IMR-90 (cell line): ENCODE measurements at regions not wholly inside any gene's neighbourhood (a gene's known extent, or its start where the extent isn't known, plus 50 kb on each side); places are given as distances from the start of the nearest gene placed in this dataset.

Experiments used
- ATAC-seq: fragments of 200-7000 bp; cut with Tn5 transposase; 2 replicates; pipeline ENCODE4 v1.9.1; 2020; ENCODE audit warnings: low read depth, mild to moderate bottlenecking, moderate library complexity
- BruUV-seq: library from RNA; stranded (reverse); fragments of 400-500 nt; replicated peaks from 2 replicates; lab custom pipeline; 2021; lab: Mats Ljungman, UMichigan
- CTCF ChIA-PET: fragments of 300-600 bp; formaldehyde crosslinking; extraction: SDS; loops from one replicate; lab custom pipeline; 2021; ENCODE audit warnings: antibody characterized with exemption; lab: Yijun Ruan, JAX
- POLR2A ChIA-PET: fragments of 300-600 bp; sonication (Branson Sonifier 250); formaldehyde crosslinking; loops from one replicate; lab custom pipeline; 2022; ENCODE audit warnings: antibody characterized with exemption; ENCODE audit not compliant: unreplicated experiment; lab: Charles Lee
- DNase-seq: peaks from one replicate; pipeline ENCODE4 v3.0.0; 2013
- H2AFZ ChIP-seq: replicated peaks from 2 replicates; pipeline ENCODE3; 2013; ENCODE audit warnings: low read length, mild to moderate bottlenecking; ENCODE audit not compliant: poor library complexity
- H2AK5ac ChIP-seq: 2 replicates; pipeline ENCODE4 v1.6.1; 2013; ENCODE audit warnings: low read depth, low read length, inconsistent platforms
- H2AK9ac ChIP-seq: replicated peaks from 2 replicates; pipeline ENCODE3; 2013; ENCODE audit warnings: mild to moderate bottlenecking, low read depth, low read length, moderate library complexity; ENCODE audit not compliant: poor library complexity
- H2BK120ac ChIP-seq: 2 replicates; pipeline ENCODE4 v1.6.1; 2013; ENCODE audit warnings: low read depth, low read length, inconsistent platforms
- H2BK15ac ChIP-seq: 3 replicates; pipeline ENCODE4 v1.6.1; 2013; ENCODE audit warnings: low read depth, low read length, inconsistent platforms
- H2BK20ac ChIP-seq: 2 replicates; pipeline ENCODE4 v1.6.1; 2013; ENCODE audit warnings: low read depth, mild to moderate bottlenecking, inconsistent platforms, low read length, moderate library complexity
- H2BK5ac ChIP-seq: 2 replicates; pipeline ENCODE4 v1.6.1; 2013; ENCODE audit warnings: mild to moderate bottlenecking, low read depth, low read length, inconsistent platforms; ENCODE audit not compliant: poor library complexity, severe bottlenecking
- H3K14ac ChIP-seq: replicated peaks from 2 replicates; pipeline ENCODE4 v1.6.1; 2013; ENCODE audit warnings: low read depth, low read length, inconsistent platforms
- H3K18ac ChIP-seq: 2 replicates; pipeline ENCODE4 v1.6.1; 2013; ENCODE audit warnings: low read depth, low read length, control low read depth
- H3K23ac ChIP-seq: 2 replicates; pipeline ENCODE4 v1.6.1; 2013; ENCODE audit warnings: low read depth, low read length, inconsistent platforms
- H3K27ac ChIP-seq: 2 replicates; pipeline ENCODE4 v1.5.1; 2013; ENCODE audit warnings: mild to moderate bottlenecking, control low read depth, low read length; ENCODE audit not compliant: insufficient read depth
- H3K27me3 ChIP-seq: 2 replicates; pipeline ENCODE4 v1.6.1; 2013; ENCODE audit warnings: low read length; ENCODE audit not compliant: control insufficient read depth, insufficient read depth
- H3K36me3 ChIP-seq: 2 replicates; pipeline ENCODE4 v1.6.1; 2013; ENCODE audit warnings: low read length, mixed read lengths; ENCODE audit not compliant: control insufficient read depth, insufficient read depth
- H3K4ac ChIP-seq: 2 replicates; pipeline ENCODE4 v1.6.1; 2013; ENCODE audit warnings: low read depth, low read length, inconsistent platforms
- H3K4me1 ChIP-seq: 2 replicates; pipeline ENCODE4 v1.6.1; 2013; ENCODE audit warnings: low read length, mixed read lengths; ENCODE audit not compliant: control insufficient read depth, insufficient read depth
- H3K4me2 ChIP-seq: 2 replicates; pipeline ENCODE4 v1.6.1; 2013; ENCODE audit warnings: low read depth, mild to moderate bottlenecking, control low read depth, low read length, moderate library complexity
- H3K4me3 ChIP-seq: 2 replicates; pipeline ENCODE4 v1.5.1; 2013; ENCODE audit warnings: low read depth, mild to moderate bottlenecking, control low read depth, low read length, moderate library complexity; ENCODE audit not compliant: insufficient read depth
- H3K56ac ChIP-seq: 2 replicates; pipeline ENCODE4 v1.6.1; 2013; ENCODE audit warnings: low read length, inconsistent platforms; ENCODE audit not compliant: insufficient read depth; ENCODE audit errors: extremely low read depth
- H3K79me1 ChIP-seq, 2 experiments: 2 replicates each; pipeline ENCODE4 v1.6.1; 2013; ENCODE audit warnings: low read length in 2 of 2, inconsistent platforms in 1 of 2, low read depth in 1 of 2
- H3K9ac ChIP-seq: 2 replicates; pipeline ENCODE4 v1.6.1; 2013; ENCODE audit warnings: low read depth, low read length, control low read depth
- H3K9me1 ChIP-seq: 2 replicates; pipeline ENCODE4 v1.6.1; 2013; ENCODE audit warnings: low read length, inconsistent platforms; ENCODE audit not compliant: insufficient read depth
- H3K9me3 ChIP-seq: 2 replicates; pipeline ENCODE4 v1.6.1; 2013; ENCODE audit warnings: low read length; ENCODE audit not compliant: control insufficient read depth, insufficient read depth
- H4K20me1 ChIP-seq: 2 replicates; pipeline ENCODE4 v1.6.1; 2013; ENCODE audit warnings: low read length, inconsistent platforms; ENCODE audit not compliant: insufficient read depth
- H4K5ac ChIP-seq: 2 replicates; pipeline ENCODE4 v1.6.1; 2013; ENCODE audit warnings: mild to moderate bottlenecking, low read depth, low read length, control low read depth
- H4K8ac ChIP-seq, 2 experiments: 2 replicates each; pipeline ENCODE4 v1.6.1; 2013; ENCODE audit warnings: low read depth in 2 of 2, low read length in 2 of 2, control low read depth in 1 of 2, inconsistent platforms in 1 of 2
- H4K91ac ChIP-seq: 2 replicates; pipeline ENCODE4 v1.6.1; 2013; ENCODE audit warnings: low read depth, low read length, inconsistent platforms; ENCODE audit not compliant: insufficient read depth
- BHLHE40 ChIP-seq: fragments of 150-350 bp; IDR thresholded peaks from 2 replicates; pipeline ENCODE4 v1.6.1; 2016; ENCODE audit warnings: mild to moderate bottlenecking, low read depth, low read length
- CEBPB ChIP-seq: IDR thresholded peaks from 2 replicates; pipeline ENCODE4 v1.6.1; 2012; ENCODE audit warnings: low read depth, low read length, improper control_type of control experiment
- CHD1 ChIP-seq: IDR thresholded peaks from 2 replicates; pipeline ENCODE4 v1.6.1; 2012; ENCODE audit warnings: low read depth, low read length, improper control_type of control experiment
- CTCF ChIP-seq: conservative IDR thresholded peaks from 2 replicates; pipeline ENCODE4 v1.5.1; 2012; ENCODE audit warnings: mild to moderate bottlenecking, low read depth, low read length, improper control_type of control experiment
- ELK1 ChIP-seq: fragments of 150-350 bp; IDR thresholded peaks from 2 replicates; pipeline ENCODE4 v1.6.1; 2016; ENCODE audit warnings: low read depth, mild to moderate bottlenecking, low read length, moderate library complexity, borderline replicate concordance
- FOS ChIP-seq: fragments of 150-350 bp; IDR thresholded peaks from 2 replicates; pipeline ENCODE4 v1.6.1; 2016; ENCODE audit warnings: low read depth, low read length
- MAFK ChIP-seq: IDR thresholded peaks from 2 replicates; pipeline ENCODE4 v1.6.1; 2012; ENCODE audit warnings: low read depth, low read length, improper control_type of control experiment
- MAZ ChIP-seq: IDR thresholded peaks from 2 replicates; pipeline ENCODE4 v1.6.1; 2012; ENCODE audit warnings: low read depth, mild to moderate bottlenecking, low read length, improper control_type of control experiment, moderate library complexity, borderline replicate concordance
- MXI1 ChIP-seq: IDR thresholded peaks from 2 replicates; pipeline ENCODE4 v1.6.1; 2012; ENCODE audit warnings: low read depth, mild to moderate bottlenecking, low read length, moderate library complexity, borderline replicate concordance
- NFE2L2 ChIP-seq: fragments of 150-350 bp; IDR thresholded peaks from 2 replicates; pipeline ENCODE4 v1.6.1; 2016; ENCODE audit warnings: low read depth, mild to moderate bottlenecking, low read length
- POLR2A ChIP-seq: IDR thresholded peaks from 2 replicates; pipeline ENCODE4 v1.6.1; 2012; ENCODE audit warnings: mild to moderate bottlenecking, low read depth, low read length
- RAD21 ChIP-seq: IDR thresholded peaks from 2 replicates; pipeline ENCODE4 v1.6.1; 2012; ENCODE audit warnings: low read length, improper control_type of control experiment
- RCOR1 ChIP-seq: IDR thresholded peaks from 2 replicates; pipeline ENCODE4 v1.6.1; 2012; ENCODE audit warnings: mild to moderate bottlenecking, low read length, improper control_type of control experiment; ENCODE audit not compliant: insufficient replicate concordance
- RFX5 ChIP-seq: IDR thresholded peaks from 2 replicates; pipeline ENCODE4 v1.8.0; 2012; ENCODE audit warnings: low read depth, mild to moderate bottlenecking, low read length, moderate library complexity
- SMC3 ChIP-seq: fragments of 150-350 bp; IDR thresholded peaks from 2 replicates; pipeline ENCODE4 v1.6.1; 2016; ENCODE audit warnings: low read depth, mild to moderate bottlenecking, antibody characterized with exemption, low read length, moderate library complexity
- USF2 ChIP-seq: fragments of 150-350 bp; IDR thresholded peaks from 2 replicates; pipeline ENCODE4 v1.6.1; 2017; ENCODE audit warnings: mild to moderate bottlenecking, antibody characterized with exemption, low read length, low read depth
- WGBS, 2 experiments: methylation state at CpG; one replicate each; pipeline versions ENCODE4 v1.1.5 to v1.1.7; 2013; ENCODE audit warnings: missing lambda C conversion rate in 2 of 2; ENCODE audit not compliant: insufficient read length in 1 of 2; ENCODE audit errors: extremely low coverage in 2 of 2; 5-methylcytosine and 5-hydroxymethylcytosine counted together
- dilution Hi-C: fragments of 300-500 bp; cut with HindIII; formaldehyde crosslinking; loops from one replicate; pipeline ENCODE4 v1.14.3; 2018; ENCODE audit warnings: low sequenced_read_pairs; ENCODE audit not compliant: unreplicated experiment
- in situ Hi-C: fragments of 300-500 bp; cut with MboI; formaldehyde crosslinking; loops from 3 replicates; pipeline ENCODE4 v1.14.3; 2019; ENCODE audit warnings: low sequenced_read_pairs, inconsistent platforms, mixed read lengths
- intact Hi-C: fragments of 100-400 bp; cut with micrococcal nuclease; formaldehyde crosslinking; loops from 2 replicates; pipeline ENCODE4 v1.10.0; 2022

GRCh38 chr18:42211201-42211600, 256.2 kb downstream of the PIK3C3 start:
- Histone ChIP-seq H2BK20ac (no peak overlapping the region), H3K4me1 (no peaks in the 10 kb centered on the region), H3K9me3 (no peaks in the 10 kb centered on the region), H2AK5ac (no peak overlapping the region), H4K20me1 (no peaks in the 10 kb centered on the region), H3K18ac (no peak overlapping the region), H3K27ac (no peak overlapping the region), H3K9ac (no peak overlapping the region), H3K9me1 (no peaks in the 10 kb centered on the region), H3K4me3 (no peak overlapping the region), H3K4ac (no peak overlapping the region), H4K5ac (no peak overlapping the region), H3K23ac (no peak overlapping the region), H3K56ac (no peak overlapping the region), H2BK120ac (no peak overlapping the region), H4K8ac (no peak overlapping the region), H2BK5ac (no peak overlapping the region), H2BK15ac (no peak overlapping the region), H3K27me3 (no peaks in the 10 kb centered on the region), H3K14ac (no peak overlapping the region), H3K4me2 (no peak overlapping the region), H2AFZ (no peak overlapping the region), H3K79me1 (no peaks in the 10 kb centered on the region), H3K36me3 (no peaks in the 10 kb centered on the region), H2AK9ac (no peak overlapping the region), H4K91ac (no peak overlapping the region)
- in situ Hi-C loops, result no loop called here
- CTCF ChIA-PET, result no interaction called here
- dilution Hi-C loops, result no loop called here
- TF ChIP-seq ELK1 (no peak), USF2 (no peak), FOS (no peak), CTCF (no peak), BHLHE40 (no peak), RCOR1 (no peak), NFE2L2 (no peak), RFX5 (no peak), CHD1 (no peak), POLR2A (no peak), MAZ (no peak), SMC3 (no peak), MXI1 (no peak), RAD21 (no peak), MAFK (no peak), CEBPB (no peak)
- DNase-seq, result no peak
- ATAC-seq, result no peak
- no TSS peak for BruUV-seq
- intact Hi-C loops, result no loop called here
- WGBS, 2 experiments, result no CpG with 5 or more reads among the region's 5 CpGs
- POLR2A ChIA-PET, result no interaction called here
